GM18502 (cell line): ENCODE measurements at regions not wholly inside any gene's neighbourhood (a gene's known extent, or its start where the extent isn't known, plus 50 kb on each side); places are given as distances from the start of the nearest gene placed in this dataset.

Experiments
- ATAC-seq: cut with Tn5 transposase; IDR thresholded peaks from one replicate; pipeline ENCODE4 v1.9.1; 2021; ENCODE audit warnings: mild to moderate bottlenecking; ENCODE audit not compliant: unreplicated experiment, poor library complexity

DNA sequence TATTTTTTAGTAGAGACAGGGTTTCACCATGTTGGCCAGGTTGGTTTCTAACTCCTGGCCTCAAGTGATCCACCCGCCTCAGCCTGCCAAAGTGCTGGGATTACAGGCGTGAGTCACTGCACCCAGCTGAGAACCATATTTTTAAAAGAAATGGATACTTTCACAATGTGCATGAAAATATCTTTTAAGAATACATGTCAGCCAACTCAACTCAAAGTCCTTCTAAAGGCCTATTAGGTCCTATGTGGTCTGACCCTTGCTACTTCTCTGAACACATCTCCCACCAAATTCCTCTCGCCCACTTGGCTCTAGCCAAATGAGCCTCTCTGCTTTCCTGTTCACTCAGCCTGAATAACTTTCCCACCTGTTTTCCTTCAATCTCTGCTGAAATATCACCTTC, 119.6 kb downstream of the MTX2 start:
- no peak for ATAC-seq

GRCh38 chr2:176390276-176391147, 121.3 kb downstream of the MTX2 start:
- no peak for ATAC-seq

DNA sequence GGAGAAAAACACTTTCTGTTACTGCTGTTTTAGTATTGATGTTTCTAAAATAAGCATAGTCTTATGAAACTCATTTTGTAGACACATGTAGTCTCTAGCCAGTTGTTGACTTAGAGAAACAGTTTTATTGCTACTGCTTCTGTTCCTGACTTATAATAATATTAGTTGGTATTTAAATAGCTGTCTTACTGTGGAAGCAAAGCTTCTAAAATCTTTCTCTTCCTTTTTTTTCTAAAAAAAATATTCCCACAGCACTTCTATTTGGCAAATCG, 121.8 kb downstream of the MTX2 start:
- ATAC-seq: no peak

GRCh38 chr2:176392249-176392648, 123.0 kb downstream of the MTX2 start:
- no peak for ATAC-seq

DNA sequence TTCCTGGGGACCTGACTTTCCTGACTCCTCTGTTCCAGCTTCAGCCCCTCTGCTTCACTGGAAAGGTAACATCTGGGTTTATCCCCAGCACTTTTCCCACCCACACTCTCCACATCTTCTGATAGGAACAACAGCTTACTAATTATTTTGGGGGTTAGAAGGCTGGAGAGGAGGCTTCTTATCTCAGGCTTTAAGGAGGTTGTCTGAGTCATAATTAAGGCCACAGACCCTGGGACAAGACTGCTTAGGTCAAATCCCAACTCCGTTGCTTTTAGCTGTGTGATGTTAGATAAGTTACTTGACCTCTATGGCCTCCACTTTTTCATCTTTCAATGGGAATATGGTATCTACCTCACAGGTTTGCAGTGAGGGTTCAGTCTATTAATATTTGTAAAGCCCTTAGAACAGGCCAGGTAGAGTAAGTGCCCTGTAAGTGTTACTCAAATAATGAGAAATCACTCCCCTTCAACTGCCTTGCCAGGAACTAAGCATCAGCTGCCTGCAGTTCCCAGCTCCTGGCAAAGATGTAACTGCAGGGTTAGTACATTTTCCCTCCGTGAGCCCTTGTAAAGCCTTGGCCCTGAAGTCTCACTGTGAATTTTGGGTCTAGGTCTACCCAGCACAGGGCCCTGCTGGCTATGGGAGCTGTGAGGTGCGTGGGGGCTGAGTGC, 123.6 kb downstream of the MTX2 start:
- no peak for ATAC-seq

- ATAC-seq: no peak
These were observed 126.1 kb downstream of the MTX2 start for GRCh38 chr2:176395273-176395854.

DNA sequence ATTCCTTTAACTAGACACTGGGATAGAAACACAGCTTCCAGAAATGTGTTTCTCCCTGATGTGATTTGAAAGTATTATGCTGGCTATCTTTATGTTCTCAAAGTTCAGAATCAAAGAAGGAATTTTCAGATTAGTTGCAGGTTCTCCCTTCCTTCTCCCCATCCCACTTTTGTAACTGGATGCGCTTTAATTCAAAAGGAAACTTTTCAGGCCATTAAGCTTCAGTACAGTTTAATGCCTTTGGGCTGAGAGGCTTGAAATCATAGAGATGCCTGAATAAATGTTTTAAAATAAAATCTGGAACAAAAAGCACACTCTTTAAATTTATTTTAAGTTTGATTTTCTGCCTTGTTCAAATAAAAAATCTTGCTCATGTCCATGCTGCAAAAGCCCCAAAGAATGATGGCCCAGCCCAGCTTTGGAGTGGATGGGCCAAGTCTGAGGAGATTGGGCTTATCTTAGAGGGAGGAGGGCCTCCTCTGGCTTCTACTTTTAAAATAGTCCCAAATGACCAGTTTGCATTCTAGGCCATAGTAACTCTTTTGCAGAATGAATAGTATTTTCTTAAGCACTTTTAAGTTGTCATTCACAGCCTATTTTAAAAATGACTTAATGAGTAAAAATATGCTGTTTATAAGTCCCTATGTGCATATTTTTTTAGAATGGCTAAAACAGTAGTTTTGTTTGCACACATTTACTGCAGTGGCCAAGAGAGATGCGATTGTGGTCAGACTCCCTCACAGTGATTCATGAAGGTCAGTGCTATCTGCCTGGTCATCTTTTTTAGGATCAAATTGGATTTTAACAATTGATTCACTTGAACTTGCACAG, 129.2 kb downstream of the MTX2 start:
- ATAC-seq: no peak

DNA sequence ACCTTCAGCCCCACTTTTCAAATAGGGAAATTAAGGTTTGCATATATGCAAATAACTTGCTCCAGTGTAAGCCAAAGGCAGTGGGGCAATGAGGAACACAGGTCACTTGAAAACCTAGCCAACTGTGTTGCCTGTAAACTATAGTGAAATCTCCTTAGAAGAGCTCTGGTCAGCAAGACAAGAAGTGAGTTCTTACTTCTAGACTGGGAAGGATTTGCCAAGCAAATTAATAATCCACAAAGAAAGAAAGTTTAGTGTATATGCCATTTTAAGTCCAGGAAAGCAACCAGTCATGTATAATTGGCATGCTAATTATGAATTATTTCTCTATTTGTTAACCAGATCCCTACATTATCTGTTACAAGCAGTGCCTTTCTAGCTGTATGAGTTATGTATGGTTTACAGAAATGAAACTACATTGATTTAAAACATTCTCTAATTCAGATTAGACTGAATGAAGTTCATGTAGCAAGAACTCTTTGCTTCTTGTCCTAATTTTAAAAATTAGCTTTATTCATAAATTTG, 129.9 kb downstream of the MTX2 start:
- ATAC-seq: no peak

GRCh38 chr2:176405477-176405876, 136.2 kb downstream of the MTX2 start:
- peak; percentile 59 for ATAC-seq

- ATAC-seq: no peak
These were observed 138.5 kb downstream of the MTX2 start for GRCh38 chr2:176407706-176408105.

DNA sequence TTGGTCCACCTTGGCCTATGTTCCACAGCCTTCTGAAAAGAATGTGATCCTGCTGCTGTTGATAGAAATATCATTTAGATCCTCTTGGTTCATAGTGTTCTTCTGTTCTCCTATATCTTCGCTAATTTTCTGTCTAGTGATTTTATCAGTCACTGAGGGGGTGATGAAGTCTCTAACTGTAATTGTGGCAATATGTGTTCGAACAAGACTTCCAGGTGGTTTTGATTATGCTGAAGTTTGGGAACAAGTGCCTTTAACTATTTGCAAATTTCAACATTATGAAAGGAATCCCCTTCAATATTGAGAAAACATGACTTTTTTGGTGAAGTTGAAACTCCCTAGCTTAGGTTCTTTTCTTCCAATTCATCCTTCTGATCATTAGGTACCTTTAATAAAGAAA, 140.4 kb downstream of the MTX2 start:
- no peak for ATAC-seq

- no peak for ATAC-seq
These were observed 142.9 kb downstream of the MTX2 start for GRCh38 chr2:176412136-176412535.

- no peak for ATAC-seq
These were observed 144.5 kb downstream of the MTX2 start for GRCh38 chr2:176413786-176414185.

DNA sequence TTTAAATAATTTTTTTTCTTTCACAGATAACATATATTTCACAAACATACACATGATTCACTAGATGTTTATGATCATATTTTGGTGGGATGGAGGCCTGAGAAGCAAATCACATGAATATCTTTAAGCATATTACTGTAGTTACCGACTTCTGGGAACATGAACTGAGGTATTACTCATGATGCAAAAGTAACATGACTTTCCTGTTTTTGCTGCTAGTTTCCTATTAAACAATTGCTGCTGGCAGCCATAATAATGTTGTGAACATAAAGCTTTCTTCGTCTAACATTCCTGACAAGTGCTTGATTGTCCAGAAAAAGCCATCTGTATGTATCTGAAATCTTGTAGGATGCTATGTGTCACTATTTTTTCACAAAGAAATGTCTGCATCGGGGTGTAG, 145.4 kb downstream of the MTX2 start:
- no peak for ATAC-seq

- no peak for ATAC-seq
These were observed 146.1 kb downstream of the MTX2 start for GRCh38 chr2:176415174-176415895.

- ATAC-seq: no peak
These were observed 146.8 kb downstream of the MTX2 start for GRCh38 chr2:176415937-176416499.

DNA sequence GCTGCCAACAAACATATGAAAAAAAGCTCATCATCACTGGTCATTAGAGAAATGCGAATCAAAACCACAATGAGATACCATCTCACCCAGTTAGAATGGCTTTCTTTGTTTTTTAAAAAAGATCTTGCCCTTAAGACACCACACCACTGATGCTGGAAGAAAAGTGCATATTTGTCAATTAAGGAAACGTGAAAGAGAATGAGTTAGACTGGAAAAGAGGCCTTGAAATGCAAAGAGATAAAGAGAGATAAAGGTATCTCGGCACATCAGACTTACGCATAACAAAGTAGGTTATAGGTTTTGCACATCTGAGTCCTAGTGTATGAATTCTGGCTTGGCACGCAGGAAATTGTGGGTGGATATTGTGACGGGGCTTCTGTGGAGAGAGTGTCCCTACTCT, 149.5 kb downstream of the MTX2 start:
- no peak for ATAC-seq

- ATAC-seq: no peak
These were observed 150.4 kb downstream of the MTX2 start for GRCh38 chr2:176419591-176420071.

- ATAC-seq: no peak
These were observed 152.2 kb downstream of the MTX2 start for GRCh38 chr2:176421297-176422050.
